Uterus (tissue), 3 donors: ENCODE measurements at regions not wholly inside any gene's neighbourhood (a gene's known extent, or its start where the extent isn't known, plus 50 kb on each side); places are given as distances from the start of the nearest gene placed in this dataset.

ENCODE experiments used
- DNase-seq, 2 donors: peaks; one replicate each; pipeline ENCODE4 v3.0.0-alpha.2; 2019 to 2020
- H3K27ac ChIP-seq, 2 donors: fragments of 200-600 bp; sonication (generic); 1 replicate in 1 of 2; 2 replicates in 1 of 2; pipeline ENCODE4 v1.5.1; 2016 to 2018
- H3K27me3 ChIP-seq, 2 donors: fragments of 200-600 bp; sonication (generic); one replicate each; pipeline ENCODE4 v1.5.1; 2018 to 2019; ENCODE audit warnings: control low read depth in 1 of 2
- H3K36me3 ChIP-seq, 2 donors: fragments of 200-600 bp; sonication (generic); one replicate each; pipeline ENCODE4 v1.5.1; 2019; ENCODE audit warnings: control low read depth in 1 of 2
- H3K4me1 ChIP-seq, 2 donors: fragments of 200-600 bp; sonication (generic); one replicate each; pipeline ENCODE4 v1.5.1; 2018 to 2019; ENCODE audit warnings: control low read depth in 1 of 2
- H3K4me3 ChIP-seq, 2 donors: fragments of 200-600 bp; sonication (generic); 1 replicate in 1 of 2; 2 replicates in 1 of 2; pipeline ENCODE4 v1.5.1; 2018 to 2019; ENCODE audit warnings: mild to moderate bottlenecking in 1 of 2
- H3K9me3 ChIP-seq, 2 donors: fragments of 200-600 bp; sonication (generic); one replicate each; pipeline ENCODE4 v1.5.1; 2019; ENCODE audit warnings: control low read depth in 1 of 2
- POLR2A ChIP-seq, 2 donors: fragments of 450-650 bp; IDR thresholded peaks; one replicate each; pipeline ENCODE4 v1.6.1; 2016; ENCODE audit warnings: antibody characterized with exemption in 2 of 2, mild to moderate bottlenecking in 1 of 2, moderate library complexity in 1 of 2
- intact Hi-C: fragments of 100-400 bp; cut with DNase I; formaldehyde crosslinking; loops from one replicate; pipeline ENCODE4 v1.15.1; 2023; ENCODE audit warnings: low total_unique reads
- TF ChIP-seq, protein P1 (sequence below), 4 experiments: fragments of 200-600 bp in 2 of 4; fragments of 450-650 bp in 2 of 4; sonication (generic) in 2 of 4; IDR thresholded peaks; one replicate each; pipeline ENCODE4 v1.5.1; 2016 to 2019; ENCODE audit warnings: antibody characterized with exemption in 4 of 4, mild to moderate bottlenecking in 2 of 4, moderate library complexity in 1 of 4
- donor health status: DM: yes; HTN: yes; CAD: no.

- DNase-seq: no peak
- H3K4me3 ChIP-seq: no peak overlapping the region
These were observed 646.7 kb downstream of the TLL1 start for GRCh38 chr4:166519774-166520173.

GRCh38 chr4:166527500-166527899 lies 654.5 kb downstream of the TLL1 start:
- Histone ChIP-seq H3K27me3 (no peaks in the 10 kb centered on the region), H3K4me1 (no peaks in the 10 kb centered on the region), H3K4me3 (no peak overlapping the region), H3K36me3 (no peaks in the 10 kb centered on the region), H3K9me3 (no peaks in the 10 kb centered on the region), H3K27ac (no peak overlapping the region)
- TF ChIP-seq, protein P1, sequence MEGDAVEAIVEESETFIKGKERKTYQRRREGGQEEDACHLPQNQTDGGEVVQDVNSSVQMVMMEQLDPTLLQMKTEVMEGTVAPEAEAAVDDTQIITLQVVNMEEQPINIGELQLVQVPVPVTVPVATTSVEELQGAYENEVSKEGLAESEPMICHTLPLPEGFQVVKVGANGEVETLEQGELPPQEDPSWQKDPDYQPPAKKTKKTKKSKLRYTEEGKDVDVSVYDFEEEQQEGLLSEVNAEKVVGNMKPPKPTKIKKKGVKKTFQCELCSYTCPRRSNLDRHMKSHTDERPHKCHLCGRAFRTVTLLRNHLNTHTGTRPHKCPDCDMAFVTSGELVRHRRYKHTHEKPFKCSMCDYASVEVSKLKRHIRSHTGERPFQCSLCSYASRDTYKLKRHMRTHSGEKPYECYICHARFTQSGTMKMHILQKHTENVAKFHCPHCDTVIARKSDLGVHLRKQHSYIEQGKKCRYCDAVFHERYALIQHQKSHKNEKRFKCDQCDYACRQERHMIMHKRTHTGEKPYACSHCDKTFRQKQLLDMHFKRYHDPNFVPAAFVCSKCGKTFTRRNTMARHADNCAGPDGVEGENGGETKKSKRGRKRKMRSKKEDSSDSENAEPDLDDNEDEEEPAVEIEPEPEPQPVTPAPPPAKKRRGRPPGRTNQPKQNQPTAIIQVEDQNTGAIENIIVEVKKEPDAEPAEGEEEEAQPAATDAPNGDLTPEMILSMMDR (IDR thresholded peaks at IDR 0.05): no peak
- no peak for TF ChIP-seq POLR2A (IDR thresholded peaks at IDR 0.05)
- no peak for DNase-seq
- intact Hi-C loops: no loop called here

More at GRCh38 chr4:166519774-166520173, 646.7 kb downstream of the TLL1 start:
- intact Hi-C loops: no loop called here
- Histone ChIP-seq H3K36me3 (no peaks in the 10 kb centered on the region), H3K27ac (no peak overlapping the region), H3K9me3 (no peaks in the 10 kb centered on the region), H3K4me1 (no peaks in the 10 kb centered on the region), H3K27me3 (no peaks in the 10 kb centered on the region)
- TF ChIP-seq POLR2A (IDR thresholded peaks at IDR 0.05): no peak
- TF ChIP-seq, protein P1 (IDR thresholded peaks at IDR 0.05): no peak

DNA sequence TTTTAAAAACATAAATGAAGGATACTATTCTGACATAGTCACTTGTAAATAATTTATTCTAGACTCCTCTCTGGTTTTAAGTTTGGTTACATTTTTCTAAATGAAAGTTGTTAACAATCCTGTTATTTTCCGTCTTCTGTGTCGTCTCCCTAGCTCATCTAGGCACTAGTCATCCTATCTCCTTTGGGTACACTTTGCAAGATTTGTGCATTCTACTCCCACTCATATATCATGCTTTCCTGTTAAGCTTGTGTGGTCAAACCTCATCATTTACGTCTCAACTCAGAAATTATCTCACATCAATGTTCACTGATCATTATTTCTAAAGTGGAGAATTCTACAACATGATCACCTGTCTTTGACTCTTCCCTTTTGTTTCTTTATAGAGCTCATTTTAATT lies 658.7 kb downstream of the TLL1 start:
- Histone ChIP-seq H3K27me3 (no peaks in the 10 kb centered on the region), H3K36me3 (no peaks in the 10 kb centered on the region), H3K27ac (no peak overlapping the region), H3K4me1 (no peaks in the 10 kb centered on the region), H3K4me3 (no peak overlapping the region), H3K9me3 (no peaks in the 10 kb centered on the region)
- no peak for DNase-seq
- TF ChIP-seq POLR2A (IDR thresholded peaks at IDR 0.05): no peak
- TF ChIP-seq, protein P1 (IDR thresholded peaks at IDR 0.05): no peak
- intact Hi-C loops: no loop called here

DNA sequence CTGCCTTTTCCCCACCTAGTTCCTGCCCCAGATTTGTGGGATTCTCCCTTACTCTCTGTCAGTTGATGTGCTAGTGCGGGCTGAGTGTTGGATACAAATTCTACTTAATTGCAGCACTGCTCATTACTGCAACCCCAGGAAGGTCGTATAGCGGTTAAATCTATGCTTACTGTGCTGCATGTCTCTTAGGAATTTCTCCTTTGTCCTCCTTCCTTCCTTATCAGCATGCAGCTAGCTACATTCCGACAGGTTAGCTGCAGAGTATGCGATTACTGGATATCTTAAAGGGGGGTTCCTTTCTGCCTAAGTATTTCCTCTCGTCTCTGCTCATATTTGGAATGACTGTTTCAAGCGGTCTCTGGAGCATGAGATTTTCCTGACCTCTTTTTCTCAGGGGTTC lies 662.8 kb downstream of the TLL1 start:
- Histone ChIP-seq H3K4me3 (no peak overlapping the region), H3K27me3 (no peaks in the 10 kb centered on the region), H3K27ac (no peak overlapping the region), H3K9me3 (no peaks in the 10 kb centered on the region), H3K4me1 (no peaks in the 10 kb centered on the region), H3K36me3 (no peaks in the 10 kb centered on the region)
- intact Hi-C loops: no loop called here
- DNase-seq: no peak
- TF ChIP-seq, protein P1 (IDR thresholded peaks at IDR 0.05): no peak
- no peak for TF ChIP-seq POLR2A (IDR thresholded peaks at IDR 0.05)

- H3K4me1 ChIP-seq: no peaks in the 10 kb centered on the region
- no peaks in the 10 kb centered on the region for H3K9me3 ChIP-seq
- no peaks in the 10 kb centered on the region for H3K27me3 ChIP-seq
- H3K36me3 ChIP-seq: no peaks in the 10 kb centered on the region
- no peak overlapping the region for H3K4me3 ChIP-seq
- no peak for DNase-seq
- no peak for TF ChIP-seq POLR2A (IDR thresholded peaks at IDR 0.05)
- TF ChIP-seq, protein P1 (IDR thresholded peaks at IDR 0.05): no peak
- intact Hi-C loops: no loop called here
- H3K27ac ChIP-seq: no peak overlapping the region
These were observed 665.5 kb downstream of the TLL1 start for GRCh38 chr4:166538491-166539005.
